ENCODE measurements at regions not wholly inside any gene's neighbourhood (a gene's known extent, or its start where the extent isn't known, plus 50 kb on each side); places are given as distances from the start of the nearest gene placed in this dataset.

- TF ChIP-seq CTCF (IDR thresholded peaks at IDR 0.05), result no peak
- TF ChIP-seq POLR2A (IDR thresholded peaks at IDR 0.05), result no peak
Measured at GRCh38 chr1:209342441-209343175, 240.9 kb upstream of the CAMK1G start.

Measured in lower leg skin (tissue), 3 donors.